ENCODE measurements at regions not wholly inside any gene's neighbourhood (a gene's known extent, or its start where the extent isn't known, plus 50 kb on each side); places are given as distances from the start of the nearest gene placed in this dataset.

DNA sequence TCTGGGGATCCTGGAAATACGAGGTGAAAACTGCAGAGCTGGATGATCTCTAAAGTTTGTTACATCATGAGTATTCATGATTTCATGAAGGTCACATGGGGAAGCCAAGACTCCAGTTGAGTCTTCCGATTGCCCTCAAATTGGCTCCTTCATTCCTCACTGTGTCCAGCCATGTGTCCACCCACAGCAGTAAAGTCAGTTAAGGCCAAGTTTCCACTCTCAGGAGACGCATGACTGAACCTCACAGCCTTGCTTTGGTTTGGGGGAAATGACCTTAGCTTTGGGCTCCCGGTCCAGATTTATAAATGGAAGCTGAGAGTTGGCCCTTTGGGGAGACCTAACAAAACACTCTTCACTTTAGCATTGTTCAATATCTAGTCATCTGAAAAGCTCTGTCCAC lies 289.7 kb upstream of the MCTP2 start:
- no peak for TF ChIP-seq ESRRG (CRISPR knock-in tag; IDR thresholded peaks at IDR 0.05)
- TF ChIP-seq, protein P1, sequence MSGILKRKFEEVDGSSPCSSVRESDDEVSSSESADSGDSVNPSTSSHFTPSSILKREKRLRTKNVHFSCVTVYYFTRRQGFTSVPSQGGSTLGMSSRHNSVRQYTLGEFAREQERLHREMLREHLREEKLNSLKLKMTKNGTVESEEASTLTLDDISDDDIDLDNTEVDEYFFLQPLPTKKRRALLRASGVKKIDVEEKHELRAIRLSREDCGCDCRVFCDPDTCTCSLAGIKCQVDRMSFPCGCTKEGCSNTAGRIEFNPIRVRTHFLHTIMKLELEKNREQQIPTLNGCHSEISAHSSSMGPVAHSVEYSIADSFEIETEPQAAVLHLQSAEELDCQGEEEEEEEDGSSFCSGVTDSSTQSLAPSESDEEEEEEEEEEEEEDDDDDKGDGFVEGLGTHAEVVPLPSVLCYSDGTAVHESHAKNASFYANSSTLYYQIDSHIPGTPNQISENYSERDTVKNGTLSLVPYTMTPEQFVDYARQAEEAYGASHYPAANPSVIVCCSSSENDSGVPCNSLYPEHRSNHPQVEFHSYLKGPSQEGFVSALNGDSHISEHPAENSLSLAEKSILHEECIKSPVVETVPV (CRISPR knock-in tag; IDR thresholded peaks at IDR 0.05): no peak
